ENCODE measurements at regions not wholly inside any gene's neighbourhood (a gene's known extent, or its start where the extent isn't known, plus 50 kb on each side); places are given as distances from the start of the nearest gene placed in this dataset.

GRCh38 chr2:126803434-126803775, 95.3 kb upstream of the TEX51 start:
- POLR2A ChIA-PET, result no interaction called here
- H3K27ac ChIP-seq, result no peak overlapping the region
- DNase-seq (ENCODE audit: low read depth in 1 of 2, low spot score in 1 of 2) (no peak), ATAC-seq (no peak), FAIRE-seq (no peak)
- no peak overlapping the region for H3K4me3 ChIP-seq
- no peaks in the 10 kb centered on the region for H3K4me1 ChIP-seq
- 61% methylated on average over 7 of the region's 8 CpGs for WGBS (ENCODE audit: missing lambda C conversion rate)
- TF ChIP-seq HOXA7 (CRISPR knock-in tag; IDR thresholded peaks at IDR 0.05) (no peak), EHF (CRISPR knock-in tag; IDR thresholded peaks at IDR 0.05) (no peak), HDAC2 (IDR thresholded peaks at IDR 0.05) (no peak), HMGXB4 (CRISPR knock-in tag; IDR thresholded peaks at IDR 0.05; ENCODE audit: borderline replicate concordance) (no peak), BHLHE40 (IDR thresholded peaks at IDR 0.05; ENCODE audit: low read depth, low read length) (no peak), HEYL (CRISPR knock-in tag; IDR thresholded peaks at IDR 0.05) (no peak), TFCP2L1 (CRISPR knock-in tag; IDR thresholded peaks at IDR 0.05) (no peak), TP53 (CRISPR knock-in tag; IDR thresholded peaks at IDR 0.05) (no peak), CEBPB (IDR thresholded peaks at IDR 0.05) (no peak), SREBF2 (IDR thresholded peaks at IDR 0.05) (no peak), RNF2 (IDR thresholded peaks at IDR 0.05; ENCODE audit: borderline replicate concordance, low read depth) (no peak), KDM1A (IDR thresholded peaks at IDR 0.05; ENCODE audit: low read depth) (no peak), POLR2A (IDR thresholded peaks at IDR 0.05; ENCODE audit: low read length) (no peak), ZFP36 (IDR thresholded peaks at IDR 0.05; ENCODE audit: borderline replicate concordance, partially characterized antibody) (no peak), PHF8 (IDR thresholded peaks at IDR 0.05; ENCODE audit: borderline replicate concordance, low read depth) (no peak)
- TF ChIP-seq, protein P1, sequence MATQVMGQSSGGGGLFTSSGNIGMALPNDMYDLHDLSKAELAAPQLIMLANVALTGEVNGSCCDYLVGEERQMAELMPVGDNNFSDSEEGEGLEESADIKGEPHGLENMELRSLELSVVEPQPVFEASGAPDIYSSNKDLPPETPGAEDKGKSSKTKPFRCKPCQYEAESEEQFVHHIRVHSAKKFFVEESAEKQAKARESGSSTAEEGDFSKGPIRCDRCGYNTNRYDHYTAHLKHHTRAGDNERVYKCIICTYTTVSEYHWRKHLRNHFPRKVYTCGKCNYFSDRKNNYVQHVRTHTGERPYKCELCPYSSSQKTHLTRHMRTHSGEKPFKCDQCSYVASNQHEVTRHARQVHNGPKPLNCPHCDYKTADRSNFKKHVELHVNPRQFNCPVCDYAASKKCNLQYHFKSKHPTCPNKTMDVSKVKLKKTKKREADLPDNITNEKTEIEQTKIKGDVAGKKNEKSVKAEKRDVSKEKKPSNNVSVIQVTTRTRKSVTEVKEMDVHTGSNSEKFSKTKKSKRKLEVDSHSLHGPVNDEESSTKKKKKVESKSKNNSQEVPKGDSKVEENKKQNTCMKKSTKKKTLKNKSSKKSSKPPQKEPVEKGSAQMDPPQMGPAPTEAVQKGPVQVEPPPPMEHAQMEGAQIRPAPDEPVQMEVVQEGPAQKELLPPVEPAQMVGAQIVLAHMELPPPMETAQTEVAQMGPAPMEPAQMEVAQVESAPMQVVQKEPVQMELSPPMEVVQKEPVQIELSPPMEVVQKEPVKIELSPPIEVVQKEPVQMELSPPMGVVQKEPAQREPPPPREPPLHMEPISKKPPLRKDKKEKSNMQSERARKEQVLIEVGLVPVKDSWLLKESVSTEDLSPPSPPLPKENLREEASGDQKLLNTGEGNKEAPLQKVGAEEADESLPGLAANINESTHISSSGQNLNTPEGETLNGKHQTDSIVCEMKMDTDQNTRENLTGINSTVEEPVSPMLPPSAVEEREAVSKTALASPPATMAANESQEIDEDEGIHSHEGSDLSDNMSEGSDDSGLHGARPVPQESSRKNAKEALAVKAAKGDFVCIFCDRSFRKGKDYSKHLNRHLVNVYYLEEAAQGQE (IDR thresholded peaks at IDR 0.05), result no peak
- H3K4me2 ChIP-seq, result no peak overlapping the region
- H3K9me3 ChIP-seq, result no peaks in the 10 kb centered on the region
- CTCF ChIA-PET, result no interaction called here

GRCh38 chr2:126804347-126804746, 94.3 kb upstream of the TEX51 start:
- 61% methylated on average over 17 of the region's 17 CpGs for WGBS (ENCODE audit: missing lambda C conversion rate)
- no peak overlapping the region for H3K4me3 ChIP-seq
- CTCF ChIA-PET, result interaction anchor here (1.6 kb wide), 1 partner anchor 27 kb away, joined by 3 read pairs; no protein-coding TSS in a partner anchor
- H3K9me3 ChIP-seq, result no peaks in the 10 kb centered on the region
- no peak for FAIRE-seq
- H3K4me1 ChIP-seq, result no peaks in the 10 kb centered on the region
- no peak for DNase-seq (ENCODE audit: low read depth in 1 of 2, low spot score in 1 of 2)
- TF ChIP-seq SMC3 (IDR thresholded peaks at IDR 0.05) (no peak), RAD21 (conservative IDR thresholded peaks at IDR 0.05 in 1 of 2, IDR thresholded peaks at IDR 0.05 in 1 of 2) (no peak)
- TF ChIP-seq, protein P1 (IDR thresholded peaks at IDR 0.05), result no peak
- ATAC-seq, result no peak
- POLR2A ChIA-PET, result no interaction called here
- no peak overlapping the region for H3K27ac ChIP-seq
- no peak overlapping the region for H3K4me2 ChIP-seq
